Stomach smooth muscle (tissue), 2 donors: ENCODE measurements at regions not wholly inside any gene's neighbourhood (a gene's known extent, or its start where the extent isn't known, plus 50 kb on each side); places are given as distances from the start of the nearest gene placed in this dataset.

Experiments
- H3K27ac ChIP-seq: one replicate; pipeline ENCODE4 v1.7.0; 2013; ENCODE audit warnings: mild to moderate bottlenecking, low read length, inconsistent platforms
- H3K27me3 ChIP-seq, 2 donors: one replicate each; pipeline ENCODE4 v1.7.0; 2013; ENCODE audit warnings: low read length in 2 of 2; ENCODE audit not compliant: insufficient read depth in 2 of 2, control insufficient read depth in 1 of 2
- H3K36me3 ChIP-seq, 2 donors: one replicate each; pipeline ENCODE4 v1.7.0; 2013; ENCODE audit warnings: low read length in 2 of 2; ENCODE audit not compliant: control insufficient read depth in 2 of 2, insufficient read depth in 2 of 2
- H3K4me1 ChIP-seq: one replicate; pipeline ENCODE4 v1.7.0; 2013; ENCODE audit warnings: low read length; ENCODE audit not compliant: control insufficient read depth, insufficient read depth
- H3K4me3 ChIP-seq, 2 donors: one replicate each; pipeline ENCODE4 v1.7.0; 2013; ENCODE audit warnings: low read length in 2 of 2
- H3K9ac ChIP-seq, 2 donors: one replicate each; pipeline ENCODE4 v1.7.0; 2013; ENCODE audit warnings: low read length in 2 of 2, mild to moderate bottlenecking in 1 of 2
- H3K9me3 ChIP-seq, 2 donors: one replicate each; pipeline ENCODE4 v1.7.0; 2013; ENCODE audit warnings: low read length in 2 of 2; ENCODE audit not compliant: control insufficient read depth in 2 of 2
- donor health status: healthy.
- donor health status: Pancreatic carcinoma.

DNA sequence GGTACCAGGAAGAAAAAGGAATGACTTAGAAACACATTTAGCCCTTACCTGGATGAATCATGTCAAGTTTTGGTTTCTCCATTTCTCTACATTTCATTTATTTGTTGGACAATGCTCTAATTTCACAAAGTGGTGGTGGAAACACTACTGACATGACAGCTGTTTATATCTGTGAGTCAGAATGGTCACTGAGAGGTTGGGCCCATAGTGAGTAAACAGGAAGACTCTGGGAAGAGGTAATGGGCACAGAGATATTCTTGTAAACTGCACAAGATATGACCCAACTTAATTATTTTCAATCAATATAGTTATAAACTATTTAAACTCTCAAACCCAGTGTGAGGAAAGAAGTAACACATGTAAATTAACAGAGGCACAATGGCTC lies 176.3 kb upstream of the MEOX2 start:
- H3K9me3 ChIP-seq = no peaks in the 10 kb centered on the region
- H3K27me3 ChIP-seq = no peaks in the 10 kb centered on the region
- H3K36me3 ChIP-seq = no peaks in the 10 kb centered on the region
- no peak overlapping the region for H3K9ac ChIP-seq
- peaks cover 11% of the 10 kb centered on the region for H3K4me1 ChIP-seq
- H3K4me3 ChIP-seq = no peak overlapping the region
- no peak overlapping the region for H3K27ac ChIP-seq

DNA sequence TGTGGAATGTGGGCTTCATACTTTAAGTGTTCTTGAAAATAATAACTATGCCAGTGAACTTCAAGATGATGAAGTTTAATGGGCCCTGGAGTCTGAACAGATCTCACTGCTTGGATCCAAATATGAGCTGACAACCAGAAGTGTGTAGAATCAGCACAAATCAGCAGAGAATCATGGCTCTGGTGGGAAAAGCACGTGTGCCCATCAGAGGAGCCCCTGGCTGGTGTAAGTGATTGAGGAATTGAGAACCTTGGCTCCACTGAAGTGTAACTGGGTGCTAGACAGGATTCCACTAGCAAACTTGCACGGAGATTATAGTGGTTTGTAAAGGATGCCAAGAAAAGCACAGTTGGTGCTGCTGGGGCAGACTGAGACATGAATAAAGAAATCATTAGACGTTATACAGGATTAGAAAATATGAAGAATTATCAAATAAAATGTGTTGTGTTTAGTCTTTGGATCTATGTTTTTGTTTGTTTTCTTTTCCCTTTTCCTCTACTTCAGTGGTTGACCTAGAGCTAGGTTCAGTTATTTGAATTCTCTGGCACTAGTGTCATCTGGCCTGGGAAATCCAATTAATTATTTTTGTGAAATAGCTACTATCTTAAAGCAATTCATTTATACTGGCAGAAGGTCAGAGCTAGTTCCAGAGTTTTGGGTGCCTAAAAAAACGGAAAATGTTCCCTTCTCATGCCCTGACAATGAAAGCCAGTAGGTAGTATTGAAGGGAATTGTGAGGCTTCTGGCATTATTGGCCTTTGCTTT lies 175.7 kb upstream of the MEOX2 start:
- H3K9me3 ChIP-seq = no peaks in the 10 kb centered on the region
- no peak overlapping the region for H3K4me3 ChIP-seq
- H3K27ac ChIP-seq = no peak overlapping the region
- no peaks in the 10 kb centered on the region for H3K36me3 ChIP-seq
- H3K27me3 ChIP-seq = no peaks in the 10 kb centered on the region
- H3K4me1 ChIP-seq = peaks cover 11% of the 10 kb centered on the region
- no peak overlapping the region for H3K9ac ChIP-seq

DNA sequence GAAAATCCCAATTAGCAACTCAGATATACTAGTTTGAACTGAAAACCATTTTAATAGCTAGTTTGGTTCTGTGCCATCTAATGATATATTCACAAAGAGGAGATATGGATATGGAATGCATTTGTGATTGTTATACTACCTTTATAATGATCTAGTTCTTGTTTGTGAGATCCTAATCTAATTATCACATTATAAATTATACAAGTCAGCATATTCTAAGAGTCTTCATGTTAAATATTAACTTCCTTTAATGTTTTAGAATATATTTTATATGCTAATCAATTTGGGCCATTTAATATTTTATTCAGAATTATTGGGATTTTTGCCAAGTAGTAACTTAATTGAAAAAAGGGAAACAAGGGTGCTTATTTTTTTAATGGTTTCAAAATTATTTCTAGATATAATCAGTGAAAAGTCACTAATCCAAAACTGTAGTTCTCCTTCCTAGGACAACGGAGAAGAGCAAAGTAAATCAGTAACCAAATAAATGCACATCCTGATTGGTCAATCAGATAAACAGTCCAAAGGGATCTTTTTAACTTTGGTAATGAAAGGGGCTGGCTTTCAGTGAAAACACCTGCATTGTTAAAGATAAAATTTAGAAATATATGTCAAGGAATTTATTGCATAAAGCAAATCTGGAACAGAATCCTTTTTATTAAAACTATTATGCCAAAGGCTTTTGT lies 173.9 kb upstream of the MEOX2 start:
- peaks cover 11% of the 10 kb centered on the region for H3K4me1 ChIP-seq
- no peak overlapping the region for H3K4me3 ChIP-seq
- no peaks in the 10 kb centered on the region for H3K27me3 ChIP-seq
- no peak overlapping the region for H3K9ac ChIP-seq
- H3K9me3 ChIP-seq = no peaks in the 10 kb centered on the region
- no peaks in the 10 kb centered on the region for H3K36me3 ChIP-seq
- H3K27ac ChIP-seq = no peak overlapping the region

DNA sequence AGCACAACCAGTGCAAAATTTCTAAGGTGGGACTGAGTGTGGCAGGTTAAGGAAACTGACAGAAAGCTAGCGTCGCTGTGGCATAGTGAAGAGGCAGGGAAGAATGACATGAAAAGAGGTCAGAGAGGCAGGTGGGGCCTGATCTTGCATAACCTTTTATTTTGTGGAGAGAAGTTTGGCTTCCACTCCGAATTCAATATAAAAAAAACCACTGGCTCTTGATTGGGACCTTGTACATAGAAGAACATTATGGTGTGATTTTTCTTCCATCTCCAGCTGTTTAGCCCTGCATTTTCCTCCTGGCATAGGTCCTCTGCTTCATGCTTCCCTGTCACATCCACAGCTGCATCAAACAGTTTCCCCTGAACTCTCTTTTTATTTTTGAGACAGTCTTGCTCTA lies 170.5 kb upstream of the MEOX2 start:
- Histone ChIP-seq H3K27ac (no peak overlapping the region), H3K4me3 (no peak overlapping the region), H3K36me3 (no peaks in the 10 kb centered on the region), H3K27me3 (no peaks in the 10 kb centered on the region), H3K9me3 (no peaks in the 10 kb centered on the region), H3K4me1 (peaks cover 6% of the 10 kb centered on the region), H3K9ac (no peak overlapping the region)

DNA sequence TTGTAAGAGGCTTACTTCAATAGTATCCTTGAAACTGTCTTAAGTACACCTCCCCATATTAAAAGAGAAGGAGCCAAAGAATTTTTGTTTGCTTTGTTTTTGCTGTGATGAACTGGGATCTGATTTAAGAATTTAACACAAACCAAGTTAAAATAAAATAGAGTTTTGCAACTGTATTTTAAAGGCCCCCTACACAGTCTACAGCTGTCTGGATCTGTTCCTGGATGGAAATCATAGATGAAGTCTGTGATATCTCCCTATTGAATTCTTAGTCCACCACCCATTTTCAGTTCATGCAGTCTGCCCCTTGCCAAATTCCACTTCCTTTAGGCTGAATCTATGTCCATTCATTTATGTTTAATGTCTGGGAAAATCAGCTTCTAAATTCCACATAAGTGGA lies 169.8 kb upstream of the MEOX2 start:
- H3K9me3 ChIP-seq = no peaks in the 10 kb centered on the region
- H3K4me1 ChIP-seq = no peaks in the 10 kb centered on the region
- H3K4me3 ChIP-seq = no peak overlapping the region
- H3K9ac ChIP-seq = no peak overlapping the region
- no peaks in the 10 kb centered on the region for H3K27me3 ChIP-seq
- no peak overlapping the region for H3K27ac ChIP-seq
- no peaks in the 10 kb centered on the region for H3K36me3 ChIP-seq

DNA sequence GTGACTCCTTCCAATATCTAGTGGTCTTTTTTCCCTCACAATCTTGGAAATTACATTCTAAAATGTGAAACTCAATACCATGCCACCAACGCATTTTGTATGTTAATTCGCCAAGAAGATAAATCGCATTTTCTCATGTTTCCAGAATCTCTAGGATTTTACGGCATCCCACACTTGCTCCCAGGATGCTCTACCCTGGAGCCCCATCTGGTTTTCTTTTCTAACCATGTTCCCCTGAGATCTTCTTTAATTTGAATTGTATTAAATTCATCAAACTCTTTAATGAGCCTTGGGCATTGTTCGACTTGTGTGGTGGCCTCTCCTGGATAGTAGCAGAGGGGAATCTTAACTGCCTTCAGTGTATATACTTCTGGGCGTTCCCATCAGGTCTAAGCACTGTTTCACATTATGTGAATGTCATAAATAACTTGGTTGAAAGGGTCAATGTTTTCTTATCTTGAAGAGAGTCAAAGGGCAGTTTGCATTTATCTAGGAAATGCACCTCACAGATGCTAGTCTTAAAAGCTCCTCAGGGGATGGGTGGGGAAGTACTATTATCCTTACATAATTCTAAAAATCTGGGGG lies 169.1 kb upstream of the MEOX2 start:
- Histone ChIP-seq H3K9me3 (no peaks in the 10 kb centered on the region), H3K4me1 (no peaks in the 10 kb centered on the region), H3K4me3 (no peak overlapping the region), H3K27me3 (no peaks in the 10 kb centered on the region), H3K27ac (no peak overlapping the region), H3K9ac (no peak overlapping the region), H3K36me3 (no peaks in the 10 kb centered on the region)

DNA sequence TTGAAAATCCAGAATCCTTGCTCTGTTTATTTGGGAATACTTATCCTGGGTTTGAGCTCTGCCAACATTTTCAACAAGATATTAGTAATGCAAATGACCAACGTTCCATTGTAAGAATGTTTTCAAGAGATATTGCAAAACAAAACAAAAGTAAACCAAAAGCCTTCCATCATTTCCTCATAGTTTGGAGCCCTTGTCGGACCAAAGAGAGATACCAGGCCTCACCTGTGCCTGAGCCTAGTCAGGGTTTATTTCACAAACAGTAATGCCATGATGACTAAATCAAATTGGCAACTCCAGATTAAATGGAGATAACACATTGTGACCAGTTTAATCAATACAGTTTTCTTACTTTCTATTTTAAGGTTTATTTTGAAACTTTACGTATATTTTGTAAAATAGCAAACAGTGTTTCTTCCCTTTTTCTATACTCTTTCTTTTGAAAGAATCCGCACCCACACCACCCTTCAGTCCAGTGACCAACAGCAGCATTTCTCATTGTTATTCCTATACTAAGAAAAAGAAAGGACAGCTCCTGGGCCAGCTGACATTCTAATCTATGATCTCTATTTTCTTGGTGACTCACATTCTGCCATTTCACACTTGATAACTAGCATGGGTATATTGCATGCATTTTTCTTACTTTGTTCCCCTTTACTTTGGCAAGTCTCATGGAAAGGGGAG lies 168.5 kb upstream of the MEOX2 start:
- H3K4me3 ChIP-seq = no peak overlapping the region
- H3K9ac ChIP-seq = no peak overlapping the region
- no peaks in the 10 kb centered on the region for H3K27me3 ChIP-seq
- no peaks in the 10 kb centered on the region for H3K4me1 ChIP-seq
- H3K9me3 ChIP-seq = no peaks in the 10 kb centered on the region
- H3K27ac ChIP-seq = no peak overlapping the region
- H3K36me3 ChIP-seq = no peaks in the 10 kb centered on the region

DNA sequence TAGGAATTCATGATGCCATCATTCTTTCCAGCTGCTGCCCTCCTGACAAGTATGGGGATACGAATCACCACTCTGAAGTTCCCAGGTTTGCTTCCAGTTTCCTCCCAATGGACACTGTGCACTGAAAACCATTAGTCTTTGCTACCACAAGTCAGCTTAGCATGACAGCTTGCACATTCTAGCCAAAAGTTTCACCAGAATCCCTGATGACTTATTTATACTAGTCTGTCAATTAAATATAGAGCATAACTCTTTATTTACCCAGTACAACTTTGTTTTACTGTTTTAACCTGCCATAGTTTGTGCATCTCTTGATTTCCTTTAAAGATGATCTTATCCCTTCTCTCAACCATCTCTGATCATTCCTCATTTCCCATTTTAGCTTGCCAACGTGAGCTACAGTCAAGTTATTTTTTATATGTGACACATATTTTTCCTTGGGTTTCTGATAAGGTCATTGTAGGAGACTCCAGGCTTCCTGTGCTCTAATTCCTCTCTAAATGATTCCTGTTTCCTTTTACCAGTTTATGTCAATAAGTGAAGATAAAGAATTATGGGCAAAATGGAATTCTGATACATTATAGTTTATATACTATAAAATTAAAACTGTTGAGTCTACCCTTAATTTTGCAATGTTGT lies 167.5 kb upstream of the MEOX2 start:
- Histone ChIP-seq H3K4me1 (no peaks in the 10 kb centered on the region), H3K4me3 (no peak overlapping the region), H3K9me3 (no peaks in the 10 kb centered on the region), H3K27ac (no peak overlapping the region), H3K36me3 (no peaks in the 10 kb centered on the region), H3K9ac (no peak overlapping the region), H3K27me3 (no peaks in the 10 kb centered on the region)

DNA sequence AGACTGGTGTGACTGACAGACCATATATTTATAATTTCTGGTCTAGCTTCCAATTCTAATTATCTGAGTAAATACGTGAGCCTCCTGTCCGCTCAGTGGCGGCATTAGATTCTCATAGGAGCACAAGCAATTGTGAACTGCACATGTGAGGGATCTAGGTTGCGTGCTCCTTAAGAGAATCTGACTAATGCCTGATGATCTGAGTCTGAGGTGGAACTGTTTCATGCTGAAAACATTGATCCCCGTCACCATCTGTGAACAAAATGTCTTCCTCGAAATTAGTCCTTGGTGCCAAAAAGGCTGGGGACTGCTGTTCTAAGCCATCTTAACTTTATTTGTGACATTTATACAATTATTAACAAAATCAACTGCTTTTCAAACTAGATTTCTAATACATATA lies 164.7 kb upstream of the MEOX2 start:
- no peak overlapping the region for H3K9ac ChIP-seq
- H3K27me3 ChIP-seq = no peaks in the 10 kb centered on the region
- H3K9me3 ChIP-seq = no peaks in the 10 kb centered on the region

DNA sequence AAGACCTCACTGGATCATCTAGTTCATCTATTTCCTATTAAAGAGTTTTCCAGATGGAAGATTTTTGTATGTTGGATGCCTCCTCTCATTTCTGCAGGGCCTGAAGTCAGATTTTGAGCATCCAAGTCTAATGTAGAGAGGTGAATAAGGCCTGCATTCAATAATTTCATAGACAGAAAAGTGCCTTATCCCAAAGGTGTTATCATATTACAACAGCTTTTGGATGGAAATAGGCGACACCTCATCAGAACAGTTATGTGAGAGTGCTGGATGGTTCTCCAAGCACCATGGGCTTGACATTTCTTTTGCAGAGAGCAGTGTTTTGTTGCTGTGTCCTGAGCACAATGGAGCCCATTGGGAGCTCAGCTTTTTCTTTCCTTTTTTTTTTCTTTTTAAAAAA lies 162.4 kb upstream of the MEOX2 start:
- no peak overlapping the region for H3K4me3 ChIP-seq
- H3K9me3 ChIP-seq = no peaks in the 10 kb centered on the region
- H3K4me1 ChIP-seq = no peaks in the 10 kb centered on the region
- H3K36me3 ChIP-seq = no peaks in the 10 kb centered on the region
- no peak overlapping the region for H3K27ac ChIP-seq
- no peak overlapping the region for H3K9ac ChIP-seq
- no peaks in the 10 kb centered on the region for H3K27me3 ChIP-seq

More for the DNA sequence above, 164.7 kb upstream of the MEOX2 start:
- H3K36me3 ChIP-seq = no peaks in the 10 kb centered on the region
- no peak overlapping the region for H3K27ac ChIP-seq
- no peak overlapping the region for H3K4me3 ChIP-seq
- H3K4me1 ChIP-seq = no peaks in the 10 kb centered on the region
